Astrocyte (in vitro differentiated cells and primary cell): ENCODE measurements at regions not wholly inside any gene's neighbourhood (a gene's known extent, or its start where the extent isn't known, plus 50 kb on each side); places are given as distances from the start of the nearest gene placed in this dataset.

Source experiments
- EZH2 ChIP-seq: IDR thresholded peaks from 2 replicates; pipeline ENCODE4 v1.6.1; 2012; ENCODE audit warnings: mild to moderate bottlenecking, low read length, inconsistent platforms; ENCODE audit not compliant: insufficient read depth
- TF ChIP-seq, protein P1 (sequence below): IDR thresholded peaks from 2 replicates; pipeline ENCODE4 v1.5.1; 2011; ENCODE audit warnings: low read depth, mild to moderate bottlenecking, inconsistent platforms, low read length, moderate library complexity; ENCODE audit not compliant: insufficient read depth

DNA sequence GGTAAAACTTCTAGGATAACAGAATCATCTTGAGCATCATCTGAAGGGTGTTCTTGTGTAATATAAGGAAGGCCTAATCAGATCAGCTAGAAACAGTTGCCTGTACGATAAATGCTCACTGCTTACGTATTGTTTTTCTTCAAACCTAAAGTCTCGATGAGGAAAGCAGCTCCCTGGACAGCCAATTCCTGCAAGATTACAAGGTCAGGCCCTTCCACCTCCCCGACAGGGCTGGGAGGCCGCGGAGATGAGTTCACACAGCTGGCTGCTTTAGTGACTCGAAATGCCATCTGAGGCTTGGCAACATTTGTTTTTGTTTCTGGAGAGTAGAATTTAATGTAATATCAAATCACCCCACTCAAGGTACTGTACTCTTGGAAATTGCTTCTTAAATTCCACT is 95.1 kb upstream of the PFKP start:
- TF ChIP-seq, protein P1, sequence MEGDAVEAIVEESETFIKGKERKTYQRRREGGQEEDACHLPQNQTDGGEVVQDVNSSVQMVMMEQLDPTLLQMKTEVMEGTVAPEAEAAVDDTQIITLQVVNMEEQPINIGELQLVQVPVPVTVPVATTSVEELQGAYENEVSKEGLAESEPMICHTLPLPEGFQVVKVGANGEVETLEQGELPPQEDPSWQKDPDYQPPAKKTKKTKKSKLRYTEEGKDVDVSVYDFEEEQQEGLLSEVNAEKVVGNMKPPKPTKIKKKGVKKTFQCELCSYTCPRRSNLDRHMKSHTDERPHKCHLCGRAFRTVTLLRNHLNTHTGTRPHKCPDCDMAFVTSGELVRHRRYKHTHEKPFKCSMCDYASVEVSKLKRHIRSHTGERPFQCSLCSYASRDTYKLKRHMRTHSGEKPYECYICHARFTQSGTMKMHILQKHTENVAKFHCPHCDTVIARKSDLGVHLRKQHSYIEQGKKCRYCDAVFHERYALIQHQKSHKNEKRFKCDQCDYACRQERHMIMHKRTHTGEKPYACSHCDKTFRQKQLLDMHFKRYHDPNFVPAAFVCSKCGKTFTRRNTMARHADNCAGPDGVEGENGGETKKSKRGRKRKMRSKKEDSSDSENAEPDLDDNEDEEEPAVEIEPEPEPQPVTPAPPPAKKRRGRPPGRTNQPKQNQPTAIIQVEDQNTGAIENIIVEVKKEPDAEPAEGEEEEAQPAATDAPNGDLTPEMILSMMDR: no peak
- TF ChIP-seq EZH2: no peak
